DMS 273 (cell line): ENCODE measurements at regions not wholly inside any gene's neighbourhood (a gene's known extent, or its start where the extent isn't known, plus 50 kb on each side); places are given as distances from the start of the nearest gene placed in this dataset.
A peak's percentile ranks its signal among the peaks of the same experiment; 100 is the strongest.
"Not testable (repeated sequence)": the region's sequence is repeated elsewhere in the genome, so short reads cannot be mapped to it uniquely, and the experiment has no call there.

Experiments
- DNase-seq: peaks from one replicate; lab custom pipeline; 2025; ENCODE audit not compliant: unreplicated experiment; lab: John Stamatoyannopoulos, UW

GRCh38 chr21:13935396-13936032 lies 275.2 kb downstream of the LIPI start:
- not testable (repeated sequence) for DNase-seq

GRCh38 chr21:13934887-13935342 lies 275.8 kb downstream of the LIPI start:
- DNase-seq, result not testable (repeated sequence)

GRCh38 chr21:13923175-13923574 lies 287.6 kb downstream of the LIPI start:
- DNase-seq, result peak; percentile 17

GRCh38 chr21:13921455-13921854 lies 289.3 kb downstream of the LIPI start:
- DNase-seq, result not testable (repeated sequence)

DNA sequence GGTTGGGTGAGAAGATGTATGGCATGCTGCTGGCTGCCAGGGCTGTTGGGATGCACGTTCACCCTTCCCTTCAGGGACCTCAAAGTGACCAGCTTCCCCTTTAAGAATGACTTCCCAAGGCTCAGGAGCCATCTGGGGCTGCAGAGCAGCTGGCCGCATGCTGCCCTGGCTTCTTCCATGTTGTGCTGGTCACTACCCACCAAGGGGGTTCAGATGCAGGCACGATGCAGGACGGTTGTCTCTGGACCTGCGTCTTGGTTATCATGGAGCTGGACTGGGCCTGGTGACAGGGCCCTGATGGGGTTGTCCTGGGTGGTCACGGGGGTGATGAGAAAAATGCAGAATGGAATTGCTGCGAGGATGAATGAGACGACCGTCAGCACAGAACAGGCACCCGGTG lies 297.8 kb downstream of the POTED start:
- DNase-seq, result not testable (repeated sequence)

- not testable (repeated sequence) for DNase-seq
Observed at GRCh38 chr21:13896596-13897247, 287.1 kb downstream of the POTED start.

DNA sequence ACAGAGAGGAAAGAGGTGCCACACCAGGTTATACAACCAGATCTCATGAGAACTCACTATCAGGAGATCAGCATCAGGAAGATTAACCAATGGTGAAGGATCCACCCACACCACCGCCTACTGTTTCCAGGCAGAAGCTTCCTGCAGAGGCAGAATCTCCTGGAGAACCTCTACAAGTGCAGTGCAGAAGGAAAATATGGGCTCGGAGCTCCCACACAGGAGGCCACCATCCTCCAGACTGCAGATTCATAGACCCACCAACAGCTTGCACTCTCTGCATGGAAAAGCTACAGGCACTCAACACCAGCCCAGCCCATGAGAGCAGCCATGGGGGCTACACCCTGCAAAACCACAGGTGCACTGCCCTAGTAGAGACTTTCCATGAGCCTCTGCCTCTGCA lies 284.0 kb downstream of the POTED start:
- DNase-seq, result not testable (repeated sequence)

DNA sequence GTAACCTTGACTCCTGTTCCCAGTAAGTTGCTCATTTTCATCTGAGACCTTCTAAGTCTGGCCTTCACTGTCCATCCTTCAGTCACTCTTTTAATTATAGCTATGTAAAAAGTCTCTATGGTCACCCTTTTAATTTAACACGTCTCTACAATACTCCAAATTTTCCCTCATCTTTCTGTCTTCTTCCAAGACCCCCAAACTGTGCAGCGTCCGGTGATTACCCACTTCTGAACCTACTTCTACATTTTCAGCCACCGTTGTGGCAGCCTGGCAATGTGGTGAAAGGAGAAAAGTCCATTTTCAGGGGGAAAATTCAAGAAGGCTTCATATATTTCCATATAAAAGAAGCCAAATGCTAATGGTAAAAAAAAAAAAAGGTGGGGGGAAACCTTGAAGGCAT lies 283.4 kb downstream of the POTED start:
- not testable (repeated sequence) for DNase-seq

DNA sequence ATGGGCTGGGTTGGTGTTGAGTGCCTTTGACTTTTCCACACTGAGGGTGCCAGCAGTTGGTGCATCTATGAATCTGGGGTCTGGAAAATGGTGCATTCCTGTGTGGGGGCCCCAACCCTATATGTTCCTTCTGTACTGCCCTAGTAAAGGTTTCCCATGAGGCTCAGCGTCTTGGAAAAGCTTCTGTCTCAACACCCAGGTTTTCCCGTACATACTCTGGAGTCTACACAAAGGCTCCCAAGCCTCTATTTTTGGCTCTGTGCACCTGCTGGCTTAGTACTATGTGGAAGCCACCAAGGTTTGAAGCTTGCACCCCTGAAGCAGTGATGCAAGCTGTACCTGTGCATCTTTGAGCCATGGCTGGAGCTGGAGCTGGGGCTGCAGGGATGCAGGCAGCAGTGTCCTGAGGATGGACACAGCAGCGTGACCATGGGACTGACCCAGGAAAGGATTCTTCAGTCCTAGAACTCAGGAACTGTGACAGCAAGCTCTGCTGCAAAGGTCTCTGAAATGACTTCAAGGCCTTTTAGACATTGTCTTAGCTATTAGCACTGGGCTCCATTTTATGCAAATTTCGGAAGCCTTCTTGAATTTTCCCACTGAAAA lies 282.7 kb downstream of the POTED start:
- not testable (repeated sequence) for DNase-seq

DNA sequence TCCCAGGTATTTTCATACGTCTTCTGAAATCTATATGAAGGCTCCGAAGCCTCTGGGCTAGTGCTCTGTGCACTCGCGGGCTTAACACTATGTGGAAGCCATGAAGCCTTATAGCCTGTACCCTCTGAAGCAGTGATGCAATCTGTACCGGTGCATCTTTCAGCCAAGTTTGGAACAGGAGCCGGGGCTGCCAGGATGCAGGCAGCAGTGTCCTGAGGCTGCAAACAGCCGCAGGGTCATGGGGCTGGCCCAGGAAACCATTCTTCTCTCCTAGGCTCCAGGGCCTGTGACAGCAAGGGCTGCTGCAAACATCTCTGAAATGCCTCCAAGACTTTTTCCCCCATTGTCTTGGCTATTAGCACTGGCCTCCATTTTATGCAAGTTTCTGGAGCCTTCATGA lies 279.6 kb downstream of the POTED start:
- DNase-seq, result not testable (repeated sequence)

GRCh38 chr21:13883641-13884395 lies 274.2 kb downstream of the POTED start:
- not testable (repeated sequence) for DNase-seq

GRCh38 chr21:13877503-13877902 lies 267.9 kb downstream of the POTED start:
- not testable (repeated sequence) for DNase-seq

DNA sequence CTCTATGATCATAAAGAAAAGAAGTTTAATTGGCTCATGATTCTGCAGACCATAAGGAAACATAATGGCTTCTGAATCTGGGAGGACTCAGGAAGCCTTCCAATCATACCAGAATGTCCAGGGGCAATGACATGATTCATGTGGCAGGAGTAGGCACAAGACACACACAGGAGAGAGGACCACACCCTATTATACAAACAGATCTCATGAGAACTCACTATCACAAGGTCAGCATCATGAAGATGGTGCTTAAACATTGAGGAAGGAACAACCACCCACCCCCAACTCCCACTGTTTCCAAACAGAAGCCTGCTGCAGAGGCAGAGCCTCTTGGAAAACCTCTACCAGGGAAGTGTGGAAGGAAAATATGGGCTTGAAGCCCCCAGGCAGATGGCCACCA lies 267.4 kb downstream of the POTED start:
- DNase-seq, result not testable (repeated sequence)

DNA sequence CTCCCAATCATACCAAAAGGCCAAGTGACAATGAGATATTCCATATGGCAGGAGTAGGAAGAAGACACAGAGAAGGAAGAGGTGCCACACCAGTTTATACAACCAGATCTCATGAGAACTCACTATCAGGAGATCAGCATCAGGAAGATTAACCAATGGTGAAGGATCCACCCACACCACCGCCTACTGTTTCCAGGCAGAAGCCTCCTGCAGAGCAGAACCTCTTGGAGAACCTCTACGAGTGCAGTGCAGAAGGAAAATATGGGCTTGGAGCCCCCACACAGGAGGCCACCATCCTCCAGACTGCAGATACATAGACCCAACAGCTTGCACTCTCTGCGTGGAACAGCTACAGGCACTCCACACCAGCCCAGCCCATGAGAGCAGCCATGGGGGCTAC lies 264.4 kb downstream of the POTED start:
- not testable (repeated sequence) for DNase-seq

GRCh38 chr21:13854638-13855037 lies 245.1 kb downstream of the POTED start:
- no peak for DNase-seq

DNA sequence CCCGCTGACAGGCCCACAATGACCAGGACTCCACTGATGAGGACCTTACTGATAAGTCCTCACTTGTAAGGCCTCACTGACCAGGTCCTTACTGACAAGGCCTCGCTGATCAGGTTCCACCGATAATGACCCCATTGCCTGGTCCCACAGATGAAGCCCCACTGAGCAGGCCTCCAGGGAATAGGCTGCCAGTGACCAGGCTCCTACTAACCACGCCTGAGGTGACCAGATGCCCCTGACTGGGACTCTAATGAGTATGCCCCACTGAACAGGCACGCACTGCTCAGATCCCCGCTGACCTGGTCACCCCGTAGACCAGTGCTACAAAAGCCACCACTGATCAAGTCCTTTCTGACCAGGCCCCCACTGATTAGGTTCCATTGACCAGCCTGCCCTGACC lies 241.2 kb downstream of the POTED start:
- DNase-seq, result not testable (repeated sequence)

DNA sequence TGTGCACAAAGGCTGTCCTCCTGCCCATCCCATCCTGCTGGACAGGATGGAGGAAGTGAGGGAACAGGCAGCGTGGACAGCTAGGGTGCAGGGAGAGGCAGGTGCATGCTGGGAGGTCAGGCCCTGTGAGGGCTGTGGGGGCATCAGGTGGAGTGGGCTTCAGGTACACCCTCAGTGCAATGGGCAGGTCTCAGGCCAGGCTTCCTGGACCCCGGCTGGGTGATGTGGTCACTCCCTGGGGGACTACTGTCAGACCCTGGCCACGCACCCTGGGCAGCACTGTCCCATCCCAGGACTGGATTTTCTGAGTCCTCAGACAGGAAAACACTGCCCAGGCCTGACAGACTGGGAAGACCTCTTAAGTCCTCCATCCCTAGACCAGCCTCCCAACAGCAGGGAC lies 239.9 kb downstream of the POTED start:
- DNase-seq, result not testable (repeated sequence)

GRCh38 chr21:13846718-13847117 lies 237.1 kb downstream of the POTED start:
- DNase-seq, result not testable (repeated sequence)

GRCh38 chr21:13844574-13844973 lies 235.0 kb downstream of the POTED start:
- DNase-seq, result not testable (repeated sequence)

- not testable (repeated sequence) for DNase-seq
Observed at GRCh38 chr21:13843081-13843480, 233.5 kb downstream of the POTED start.

DNA sequence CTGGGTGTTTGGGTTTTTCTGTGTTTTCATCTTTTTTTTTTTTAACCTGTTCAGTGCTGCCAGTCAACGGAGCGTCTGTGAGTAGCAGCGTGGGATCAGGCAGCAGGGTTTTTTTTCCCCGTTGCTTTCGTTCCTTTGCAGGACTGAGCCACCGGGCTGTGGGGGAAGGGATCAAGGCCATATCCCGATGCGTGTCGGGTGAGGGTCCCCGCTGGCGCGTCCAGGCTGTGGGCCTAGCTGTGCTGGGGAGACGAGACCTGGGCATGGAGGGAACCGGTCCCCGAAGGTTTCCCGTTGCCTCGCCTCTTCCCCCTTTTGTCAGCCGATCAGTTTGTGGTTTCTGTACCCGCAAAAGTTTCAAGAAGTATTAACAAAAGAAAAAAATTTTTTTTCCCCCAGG lies 218.1 kb downstream of the POTED start:
- not testable (repeated sequence) for DNase-seq
